Fibroblast of lung (primary cell): ENCODE measurements at regions not wholly inside any gene's neighbourhood (a gene's known extent, or its start where the extent isn't known, plus 50 kb on each side); places are given as distances from the start of the nearest gene placed in this dataset.

Experiments
- EZH2 ChIP-seq: IDR thresholded peaks from 2 replicates; pipeline ENCODE4 v1.5.1; 2012; ENCODE audit warnings: low read length, control low read depth, mild to moderate bottlenecking; ENCODE audit errors: missing control alignments
- TF ChIP-seq, protein P1 (sequence below), 2 donors: IDR thresholded peaks in 1 of 2; conservative IDR thresholded peaks in 1 of 2; 1 replicate in 1 of 2; 2 replicates in 1 of 2; pipeline ENCODE4 v1.5.1; 2011 to 2012; ENCODE audit warnings: low read length in 2 of 2, control low read depth in 1 of 2, inconsistent platforms in 1 of 2, low read depth in 1 of 2, mild to moderate bottlenecking in 1 of 2

- TF ChIP-seq, protein P1, sequence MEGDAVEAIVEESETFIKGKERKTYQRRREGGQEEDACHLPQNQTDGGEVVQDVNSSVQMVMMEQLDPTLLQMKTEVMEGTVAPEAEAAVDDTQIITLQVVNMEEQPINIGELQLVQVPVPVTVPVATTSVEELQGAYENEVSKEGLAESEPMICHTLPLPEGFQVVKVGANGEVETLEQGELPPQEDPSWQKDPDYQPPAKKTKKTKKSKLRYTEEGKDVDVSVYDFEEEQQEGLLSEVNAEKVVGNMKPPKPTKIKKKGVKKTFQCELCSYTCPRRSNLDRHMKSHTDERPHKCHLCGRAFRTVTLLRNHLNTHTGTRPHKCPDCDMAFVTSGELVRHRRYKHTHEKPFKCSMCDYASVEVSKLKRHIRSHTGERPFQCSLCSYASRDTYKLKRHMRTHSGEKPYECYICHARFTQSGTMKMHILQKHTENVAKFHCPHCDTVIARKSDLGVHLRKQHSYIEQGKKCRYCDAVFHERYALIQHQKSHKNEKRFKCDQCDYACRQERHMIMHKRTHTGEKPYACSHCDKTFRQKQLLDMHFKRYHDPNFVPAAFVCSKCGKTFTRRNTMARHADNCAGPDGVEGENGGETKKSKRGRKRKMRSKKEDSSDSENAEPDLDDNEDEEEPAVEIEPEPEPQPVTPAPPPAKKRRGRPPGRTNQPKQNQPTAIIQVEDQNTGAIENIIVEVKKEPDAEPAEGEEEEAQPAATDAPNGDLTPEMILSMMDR (conservative IDR thresholded peaks at IDR 0.05 in 1 of 2, IDR thresholded peaks at IDR 0.05 in 1 of 2; ENCODE audit: low read depth in 1 of 2, low read length in 2 of 2): no peak
- TF ChIP-seq EZH2: no peak
Observed at GRCh38 chr12:67915335-67915851, 73.9 kb upstream of the IFNG-AS1 start.
